Activated CD8-positive, alpha-beta memory T cell treated with anti-CD3 and anti-CD28 coated beads for 36 hours (primary cell): ENCODE measurements at regions not wholly inside any gene's neighbourhood (a gene's known extent, or its start where the extent isn't known, plus 50 kb on each side); places are given as distances from the start of the nearest gene placed in this dataset.

Experiments
- CTCF ChIA-PET: fragments of 350-600 bp; sonication (Branson Sonifier 250); formaldehyde crosslinking; loops from one replicate; lab custom pipeline; 2021; ENCODE audit warnings: antibody characterized with exemption; lab: Charles Lee
- POLR2A ChIA-PET: fragments of 350-600 bp; sonication (Branson Sonifier 250); formaldehyde crosslinking; loops from one replicate; lab custom pipeline; 2021; ENCODE audit warnings: antibody characterized with exemption; lab: Charles Lee

DNA sequence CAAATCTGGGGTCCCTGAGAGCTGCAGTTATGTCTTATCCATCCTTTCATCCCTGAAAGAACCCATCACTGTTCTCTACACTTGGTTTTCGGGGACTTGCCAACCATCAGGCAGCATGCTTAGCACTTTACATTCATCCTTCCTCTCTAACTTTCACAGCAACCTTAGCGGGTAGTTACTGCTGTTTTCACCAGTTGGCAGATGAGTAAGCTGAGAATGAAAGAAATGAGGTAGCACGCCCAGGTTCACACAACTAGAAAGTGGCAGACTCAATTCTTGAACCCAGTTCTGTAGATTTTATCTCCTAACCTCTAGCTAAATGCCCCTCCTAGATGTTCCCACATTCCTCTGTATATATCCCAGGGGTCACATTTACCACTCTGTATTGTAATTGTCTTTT is 342.0 kb upstream of the WWC1 start:
- ChIA-PET POLR2A (no interaction called here), CTCF (no interaction called here)

DNA sequence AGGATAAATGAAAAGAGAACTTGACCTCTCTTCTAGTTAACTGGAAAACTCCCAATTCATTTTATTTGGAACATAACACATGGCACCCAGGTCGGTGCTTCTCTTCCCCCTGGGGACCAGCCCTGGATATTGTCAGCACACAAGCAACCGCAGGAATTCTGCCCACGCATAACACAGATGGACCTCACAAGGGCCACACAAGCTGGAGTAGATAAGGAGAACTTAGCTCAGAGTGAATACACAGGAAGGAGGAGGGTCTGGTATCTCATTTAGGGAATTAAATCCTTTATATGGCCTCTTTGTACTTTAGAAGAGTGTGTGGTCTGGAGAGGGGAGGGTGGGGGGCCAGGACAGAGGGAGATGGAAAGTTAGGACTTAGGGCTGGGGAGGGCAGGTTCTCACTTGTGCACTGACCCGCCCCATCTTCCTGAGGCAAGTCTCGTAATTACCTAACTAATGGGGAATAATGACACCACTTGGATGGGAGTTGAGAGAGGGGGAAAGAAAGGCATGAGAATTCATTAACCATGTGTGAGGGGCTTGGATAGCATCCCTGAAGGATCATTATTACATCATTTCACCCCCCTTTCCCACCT is 341.2 kb upstream of the WWC1 start:
- POLR2A ChIA-PET = no interaction called here
- CTCF ChIA-PET = no interaction called here

DNA sequence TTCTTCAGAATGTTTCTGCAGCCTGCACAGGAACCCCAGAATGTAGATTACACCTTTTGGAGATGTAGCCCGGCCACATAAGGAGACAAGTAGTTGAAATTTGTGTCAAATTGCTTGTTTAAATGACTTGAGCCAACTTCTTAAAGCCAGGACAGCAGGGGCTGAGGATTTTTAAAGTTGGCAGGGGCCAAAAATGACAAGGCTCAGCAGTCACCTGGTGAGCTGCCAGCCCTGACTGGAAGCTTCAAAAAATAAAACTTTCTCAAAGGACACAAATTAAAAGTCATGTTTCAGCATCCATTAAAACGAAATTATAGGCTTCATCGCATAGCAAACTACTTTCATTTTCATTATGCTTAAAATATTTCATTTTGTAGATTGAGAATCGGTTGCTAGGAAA is 340.3 kb upstream of the WWC1 start:
- CTCF ChIA-PET = no interaction called here
- POLR2A ChIA-PET = no interaction called here

DNA sequence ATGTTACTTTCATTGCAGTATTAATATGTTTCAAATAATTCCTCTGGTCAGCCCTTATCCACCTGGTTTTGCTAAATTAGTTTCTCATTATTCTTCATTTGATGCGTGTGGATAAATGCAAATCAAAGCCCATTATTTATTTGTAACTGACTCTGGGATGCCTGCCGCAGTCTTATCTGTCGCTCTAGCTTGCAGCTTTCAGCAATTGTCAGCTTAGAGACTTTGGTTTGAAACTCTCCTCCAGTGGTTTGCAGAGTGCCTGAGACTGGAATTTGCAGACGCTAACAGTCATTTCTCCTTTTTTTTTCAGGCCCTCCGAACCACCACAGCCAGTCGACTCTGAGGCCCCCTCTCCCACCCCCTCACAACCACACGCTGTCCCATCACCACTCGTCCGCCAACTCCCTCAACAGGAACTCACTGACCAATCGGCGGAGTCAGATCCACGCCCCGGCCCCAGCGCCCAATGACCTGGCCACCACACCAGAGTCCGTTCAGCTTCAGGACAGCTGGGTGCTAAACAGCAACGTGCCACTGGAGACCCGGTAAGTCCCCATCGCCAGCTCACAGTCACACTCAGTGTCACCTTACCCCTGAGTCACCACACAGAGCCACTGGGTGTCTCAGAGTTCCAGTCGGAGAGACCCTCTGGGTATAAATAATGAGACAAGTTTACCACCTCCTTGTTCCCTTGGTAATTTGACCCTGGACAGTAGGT is 339.0 kb upstream of the WWC1 start:
- ChIA-PET POLR2A (no interaction called here), CTCF (no interaction called here)

DNA sequence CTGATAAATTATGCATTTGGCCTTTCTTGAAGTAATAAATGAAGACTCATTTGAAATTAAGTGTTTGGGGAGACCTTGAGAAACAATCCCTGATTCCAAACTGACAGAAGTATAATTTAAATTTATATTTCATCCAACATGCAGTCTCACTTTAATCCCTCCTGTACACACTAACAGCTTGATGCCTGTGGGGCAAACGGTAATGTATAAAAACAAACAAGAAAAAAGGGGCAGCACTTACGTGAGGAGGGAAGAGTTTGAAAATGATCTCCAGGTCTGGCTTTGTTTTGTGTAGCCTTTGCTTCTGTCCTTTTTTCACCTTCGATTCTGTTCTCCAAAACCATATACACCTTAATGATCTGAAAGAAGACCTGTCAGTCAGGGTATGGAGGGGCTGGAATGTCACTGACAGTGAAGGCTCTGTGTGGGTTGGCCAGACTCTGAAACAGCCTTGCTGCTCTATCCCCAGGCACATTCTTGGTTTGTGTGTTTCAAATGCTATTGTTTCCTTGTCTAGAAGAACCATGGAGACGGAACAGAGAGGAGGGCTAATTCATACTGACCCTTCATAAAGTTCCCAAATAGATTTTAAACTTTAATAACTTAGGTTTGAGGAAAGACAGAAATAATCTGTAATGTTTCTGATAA is 338.2 kb upstream of the WWC1 start:
- ChIA-PET CTCF (no interaction called here), POLR2A (no interaction called here)

DNA sequence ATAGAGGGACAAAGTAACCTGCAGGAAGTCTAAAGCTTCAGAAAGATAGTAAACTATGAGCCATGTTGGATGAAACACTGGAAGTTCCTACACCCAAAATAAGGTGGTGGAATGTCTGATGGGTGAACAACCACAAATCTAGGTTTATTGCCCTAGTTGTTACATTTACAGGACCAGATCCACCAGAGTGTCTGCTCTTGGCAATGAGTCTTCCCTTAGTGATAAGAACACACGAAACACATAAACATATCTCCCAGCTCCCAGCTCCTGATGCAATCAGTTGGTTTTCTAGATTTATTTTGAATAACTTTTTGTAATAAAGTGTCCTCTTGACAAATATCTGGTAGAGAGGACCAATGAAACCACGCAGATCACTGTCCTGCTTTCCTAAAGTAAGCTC is 329.7 kb upstream of the WWC1 start:
- ChIA-PET POLR2A (no interaction called here), CTCF (no interaction called here)

DNA sequence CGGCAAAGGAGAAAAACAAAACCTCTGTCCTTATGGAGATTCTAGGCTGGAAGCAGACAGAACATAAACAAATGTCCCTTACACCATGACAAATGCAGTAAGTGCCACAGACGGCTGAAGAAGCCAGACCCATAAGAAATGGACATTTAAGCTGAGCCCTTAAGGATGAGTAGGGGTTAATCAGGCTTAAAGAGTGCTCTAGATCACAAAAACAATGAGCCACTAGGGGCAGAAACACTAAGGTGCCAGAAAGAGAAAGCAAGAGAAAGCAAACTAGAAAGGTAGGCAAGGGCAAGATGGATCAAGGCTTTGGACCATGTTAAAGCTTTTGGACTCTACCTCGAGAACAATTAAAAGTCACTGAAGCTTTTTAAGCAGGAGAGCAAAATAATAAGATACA is 326.9 kb upstream of the WWC1 start:
- ChIA-PET CTCF (no interaction called here), POLR2A (no interaction called here)

DNA sequence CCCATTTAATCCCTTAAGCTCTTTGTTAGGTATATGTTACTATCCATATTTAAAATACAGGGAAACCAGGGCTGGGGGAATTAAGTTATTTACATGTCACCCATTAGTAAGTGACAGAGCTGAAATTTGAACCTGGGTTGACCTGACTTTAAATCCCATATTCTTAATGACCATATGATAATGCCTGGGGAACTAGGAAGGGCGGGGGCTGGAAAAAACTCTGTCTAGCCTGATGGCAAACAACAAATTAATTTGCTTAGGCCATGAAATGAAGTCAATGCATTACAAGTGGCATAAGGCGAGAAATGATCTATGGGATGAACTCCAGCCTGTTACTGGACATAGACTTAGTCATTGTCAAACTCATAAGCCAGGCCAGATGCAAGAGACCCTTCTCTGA is 325.7 kb upstream of the WWC1 start:
- ChIA-PET POLR2A (no interaction called here), CTCF (no interaction called here)

DNA sequence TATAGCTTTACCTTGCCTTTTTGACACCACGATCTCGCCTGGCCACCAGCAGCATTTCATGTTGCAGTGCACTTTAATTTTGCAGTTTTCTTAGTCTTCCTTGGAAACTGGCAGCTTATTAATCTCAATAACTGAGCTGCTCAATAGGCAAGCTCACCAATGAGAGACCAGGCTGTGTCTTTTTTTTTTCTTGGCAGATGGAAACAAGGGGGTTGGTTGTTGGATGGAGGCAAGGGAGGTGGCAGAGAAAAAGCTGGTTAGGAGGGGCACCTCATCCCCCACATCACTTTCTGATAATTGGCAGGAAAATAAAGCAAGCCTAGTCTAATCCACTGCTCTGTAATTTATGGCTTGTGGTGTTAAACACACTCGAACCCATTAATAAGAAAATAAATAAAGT is 324.5 kb upstream of the WWC1 start:
- POLR2A ChIA-PET = no interaction called here
- CTCF ChIA-PET = no interaction called here

DNA sequence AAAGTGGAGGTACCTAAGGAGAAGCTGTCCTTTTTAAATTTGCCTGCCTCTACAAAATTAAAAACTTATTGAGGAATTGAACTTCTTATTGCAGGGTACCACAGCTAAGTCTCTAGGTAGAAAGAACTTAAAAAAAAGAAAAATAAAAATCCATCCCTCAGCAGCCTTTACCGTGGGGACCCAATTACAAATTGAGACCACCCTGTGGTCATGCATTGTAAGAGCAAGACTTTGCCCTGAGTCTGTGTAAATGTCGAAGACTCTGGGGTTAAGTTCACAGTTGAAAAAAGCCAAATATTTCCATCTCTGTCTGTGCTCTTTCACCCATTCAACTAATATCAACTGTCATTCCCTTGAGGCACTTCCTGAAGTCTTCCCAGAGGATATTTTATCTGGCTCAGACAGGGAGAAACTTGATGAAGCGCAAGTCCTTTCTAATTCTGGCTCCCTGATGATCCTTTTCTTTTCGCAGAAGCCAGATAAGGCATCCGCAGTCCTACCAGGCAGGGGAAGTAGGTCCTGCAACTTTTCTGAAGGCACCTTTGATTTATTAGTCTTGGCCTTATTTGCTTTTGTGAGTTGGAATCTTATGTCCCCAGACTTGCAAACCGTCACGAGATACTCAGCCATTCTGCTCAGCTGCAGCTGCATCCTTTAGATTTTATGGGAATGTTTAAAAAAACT is 323.8 kb upstream of the WWC1 start:
- ChIA-PET CTCF (no interaction called here), POLR2A (no interaction called here)

DNA sequence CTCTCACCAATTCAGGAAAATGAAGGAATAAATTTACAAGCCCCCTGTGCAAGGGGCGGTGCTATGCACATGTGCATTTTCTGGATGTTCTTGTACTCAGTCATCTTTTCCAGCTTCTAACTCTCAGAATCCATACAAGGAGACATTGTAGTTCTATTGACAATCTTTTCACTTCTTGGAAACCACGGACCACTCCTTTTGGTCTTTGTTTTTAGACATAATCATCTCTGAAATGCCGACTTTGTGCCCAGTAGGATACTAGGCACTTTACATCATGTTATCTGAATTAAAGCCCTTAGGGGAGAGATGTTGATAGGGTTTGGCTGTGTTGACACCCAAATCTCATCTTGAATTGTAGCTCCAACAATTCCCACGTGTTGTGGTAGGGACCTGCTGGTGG is 322.6 kb upstream of the WWC1 start:
- ChIA-PET POLR2A (no interaction called here), CTCF (no interaction called here)

DNA sequence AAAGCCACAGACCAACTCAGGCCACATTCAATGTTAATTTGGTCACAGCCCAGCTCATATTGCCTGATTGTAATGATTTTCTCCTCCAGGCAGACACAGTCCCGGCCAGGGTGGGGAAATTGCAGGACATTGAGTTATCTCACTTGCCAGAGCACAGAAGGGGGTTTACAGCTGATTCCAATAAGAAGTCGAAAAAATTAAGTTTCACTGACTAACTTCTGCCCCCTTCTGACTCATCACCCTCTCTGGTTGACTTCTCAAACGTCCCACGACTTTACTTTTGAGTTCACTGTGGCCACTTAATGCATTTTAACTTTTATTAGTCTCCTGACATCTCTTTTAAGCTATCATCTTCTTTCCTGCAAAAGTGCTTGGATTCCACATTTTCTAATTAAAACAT is 321.4 kb upstream of the WWC1 start:
- CTCF ChIA-PET = no interaction called here
- POLR2A ChIA-PET = no interaction called here

DNA sequence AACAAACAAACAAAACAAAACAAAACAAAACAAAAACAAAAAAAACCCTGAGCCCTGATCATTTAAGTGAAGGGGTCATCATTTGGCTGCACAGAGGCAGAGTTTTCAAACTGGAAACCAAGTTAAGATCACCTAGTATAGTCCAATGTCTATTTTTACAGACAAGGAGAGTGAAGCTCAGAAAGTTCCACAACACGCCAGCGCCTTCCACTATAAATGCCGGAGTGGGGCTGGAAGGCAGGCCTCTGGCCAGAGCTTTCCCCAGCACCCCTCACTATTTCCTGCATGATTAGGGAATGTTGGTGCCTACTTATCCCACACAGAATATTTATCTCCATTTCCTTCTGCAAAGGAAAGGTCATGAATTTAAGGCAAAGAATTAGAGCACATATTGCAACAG is 319.7 kb upstream of the WWC1 start:
- ChIA-PET CTCF (no interaction called here), POLR2A (no interaction called here)

DNA sequence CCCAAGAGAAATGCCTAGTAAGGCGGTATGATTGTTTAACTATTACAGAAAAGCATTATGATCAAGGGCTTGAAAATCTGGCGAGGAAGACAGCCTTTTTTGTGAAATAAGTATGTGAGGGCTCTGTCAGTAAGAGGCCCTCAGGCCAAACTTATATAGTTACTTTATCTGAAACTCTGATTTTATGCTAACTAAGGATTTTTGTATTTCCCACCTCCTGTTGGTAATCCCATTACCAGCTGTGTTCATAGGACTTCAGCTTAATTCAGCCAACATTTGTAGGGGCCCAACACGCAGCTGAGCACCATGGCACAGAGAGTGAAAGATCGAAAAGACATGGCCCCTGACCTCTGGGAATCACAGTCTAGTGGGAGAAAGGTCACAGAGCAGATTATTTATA is 318.3 kb upstream of the WWC1 start:
- POLR2A ChIA-PET = no interaction called here

DNA sequence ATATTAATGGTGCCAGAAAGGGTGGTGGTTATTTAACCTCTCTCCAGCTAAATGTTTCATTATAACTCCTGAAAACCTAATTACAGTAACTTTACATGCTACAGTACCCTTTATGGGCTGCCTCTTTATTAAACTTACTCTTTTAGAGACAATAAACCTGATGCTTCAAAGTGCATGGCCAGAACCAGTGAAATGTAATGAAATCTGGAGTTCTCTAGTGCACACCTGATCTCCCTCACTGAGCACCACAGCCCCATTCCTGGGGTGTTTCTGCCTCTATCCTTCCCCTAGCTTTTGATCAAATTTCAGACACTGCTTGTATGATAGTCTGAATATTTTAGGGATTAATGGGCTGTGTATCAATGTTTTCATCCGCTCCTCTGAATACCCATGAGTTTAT is 306.5 kb upstream of the WWC1 start:
- CTCF ChIA-PET = interaction anchor here (0.6 kb wide), 1 partner anchor 26 kb away, joined by 3 read pairs; no protein-coding TSS in a partner anchor
- POLR2A ChIA-PET = no interaction called here

More for the DNA sequence above, 318.3 kb upstream of the WWC1 start:
- CTCF ChIA-PET = no interaction called here

DNA sequence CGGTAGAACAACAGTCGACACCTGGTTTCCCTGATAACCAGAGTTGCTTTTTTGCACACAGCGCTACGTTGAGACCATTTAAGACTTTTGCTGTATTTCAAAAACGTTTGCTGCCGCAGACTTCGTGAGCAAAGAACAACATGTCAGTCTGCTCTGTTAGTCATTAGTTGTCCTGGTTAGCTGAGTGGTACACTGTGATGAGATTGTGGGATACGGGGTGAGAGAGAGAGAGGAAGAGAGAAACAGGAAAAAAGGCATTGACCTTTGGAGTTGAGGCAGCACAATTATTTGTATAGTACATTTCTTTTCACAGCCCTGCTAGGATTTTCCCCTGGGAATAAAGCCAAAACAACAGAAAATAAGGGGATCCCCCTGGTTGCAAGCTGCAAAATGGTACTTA is 306.1 kb upstream of the WWC1 start:
- CTCF ChIA-PET = no interaction called here
- POLR2A ChIA-PET = no interaction called here

DNA sequence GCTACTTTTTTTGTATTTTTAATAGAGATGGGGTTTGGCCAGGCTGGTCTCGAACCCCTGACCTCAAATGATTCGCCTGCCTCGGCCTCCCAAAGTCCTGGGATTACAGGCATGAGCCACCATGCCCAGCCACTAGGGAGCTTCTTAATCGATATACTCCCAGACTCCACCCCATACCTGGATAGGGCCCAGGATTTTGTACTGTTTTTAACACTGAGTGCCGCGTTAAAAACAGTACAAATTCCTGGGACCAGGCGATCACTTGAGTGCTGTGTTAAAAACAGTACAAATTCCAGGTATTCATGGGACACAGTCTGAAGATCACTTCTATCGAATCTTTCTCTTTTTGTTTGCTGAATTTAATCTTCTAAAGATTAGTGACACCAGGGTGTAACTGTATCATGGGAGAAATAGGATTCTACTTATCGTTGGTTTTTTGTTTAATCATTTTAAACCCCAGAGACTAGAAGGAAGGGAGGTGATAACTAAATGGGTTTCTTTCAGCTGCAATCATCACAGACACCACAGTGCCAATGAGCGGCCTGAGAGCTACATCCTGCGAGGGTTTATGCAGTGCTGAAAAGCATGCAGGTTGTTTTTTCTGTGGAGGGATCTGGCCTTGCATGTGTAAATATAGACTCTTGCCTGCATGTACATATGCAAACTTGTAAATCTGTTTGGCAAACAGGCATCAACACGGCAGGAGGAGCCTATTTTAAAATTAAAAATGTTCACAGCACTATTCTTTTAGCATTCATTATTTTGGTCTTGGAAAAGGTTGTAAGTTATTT is 303.8 kb upstream of the WWC1 start:
- ChIA-PET POLR2A (no interaction called here), CTCF (no interaction called here)

DNA sequence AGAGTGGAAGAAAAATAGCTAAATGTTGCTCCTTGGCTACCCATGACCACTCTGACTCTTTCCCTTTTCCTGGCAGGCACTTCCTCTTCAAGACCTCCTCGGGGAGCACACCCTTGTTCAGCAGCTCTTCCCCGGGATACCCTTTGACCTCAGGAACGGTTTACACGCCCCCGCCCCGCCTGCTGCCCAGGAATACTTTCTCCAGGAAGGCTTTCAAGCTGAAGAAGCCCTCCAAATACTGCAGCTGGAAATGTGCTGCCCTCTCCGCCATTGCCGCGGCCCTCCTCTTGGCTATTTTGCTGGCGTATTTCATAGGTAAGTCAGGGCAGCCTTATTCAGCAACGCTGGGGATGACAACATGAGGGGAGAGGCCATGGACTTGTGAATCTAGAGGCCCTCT is 298.6 kb upstream of the WWC1 start:
- POLR2A ChIA-PET = no interaction called here
- CTCF ChIA-PET = interaction anchor here (0.6 kb wide), 1 partner anchor 16 kb away, joined by 3 read pairs; no protein-coding TSS in a partner anchor

DNA sequence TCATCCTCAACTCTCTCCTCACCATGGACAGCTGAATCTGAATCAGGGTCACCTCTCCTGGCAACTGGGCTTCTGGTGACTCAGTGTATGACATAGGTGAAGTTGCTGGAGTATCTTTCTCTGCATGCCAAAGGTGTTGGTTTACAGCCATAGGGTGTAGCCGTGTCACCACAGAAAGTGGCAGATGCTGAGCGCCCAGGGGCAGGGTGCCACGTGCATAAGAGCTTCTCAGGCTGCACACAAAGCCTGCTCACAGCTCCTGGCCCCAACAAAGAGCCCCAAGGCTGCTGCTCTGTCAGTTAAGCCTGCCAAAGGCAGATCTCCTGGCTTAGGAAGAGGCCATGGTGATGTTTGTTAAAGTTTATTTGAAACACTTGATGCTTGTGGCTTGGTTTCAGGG is 297.7 kb upstream of the WWC1 start:
- CTCF ChIA-PET = no interaction called here

More for the DNA sequence above, 297.7 kb upstream of the WWC1 start:
- POLR2A ChIA-PET = no interaction called here
